ENCODE measurements at regions not wholly inside any gene's neighbourhood (a gene's known extent, or its start where the extent isn't known, plus 50 kb on each side); places are given as distances from the start of the nearest gene placed in this dataset.

DNA sequence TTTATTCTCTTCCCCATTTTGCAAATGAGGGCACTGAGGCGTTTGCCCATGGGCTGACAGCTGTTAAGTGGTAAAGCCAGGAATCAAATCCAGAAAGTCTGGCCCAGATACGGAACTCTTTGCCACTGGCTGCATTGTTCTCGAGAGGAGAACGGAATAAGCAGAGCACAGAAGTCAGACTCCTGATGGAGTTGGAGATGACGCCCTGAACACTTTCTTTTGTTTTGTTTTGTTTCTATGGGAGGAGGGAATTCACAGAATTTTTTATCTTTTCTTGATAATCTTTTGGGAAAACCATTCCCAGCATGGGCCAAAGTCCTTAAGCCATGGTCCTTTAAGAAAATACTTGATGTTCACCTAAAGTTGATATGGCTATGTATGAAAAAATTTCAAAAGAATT, 322.2 kb downstream of the RDH14 start:
- no peak for TF ChIP-seq GATA2 (IDR thresholded peaks at IDR 0.05; ENCODE audit: low read depth, low read length)
- TF ChIP-seq GATA3 (IDR thresholded peaks at IDR 0.05; ENCODE audit: low read depth, low read length), result no peak

GRCh38 chr2:18237298-18237697, 323.2 kb downstream of the RDH14 start:
- no peak for TF ChIP-seq GATA2 (IDR thresholded peaks at IDR 0.05; ENCODE audit: low read depth, low read length)
- TF ChIP-seq GATA3 (IDR thresholded peaks at IDR 0.05; ENCODE audit: low read depth, low read length), result no peak

DNA sequence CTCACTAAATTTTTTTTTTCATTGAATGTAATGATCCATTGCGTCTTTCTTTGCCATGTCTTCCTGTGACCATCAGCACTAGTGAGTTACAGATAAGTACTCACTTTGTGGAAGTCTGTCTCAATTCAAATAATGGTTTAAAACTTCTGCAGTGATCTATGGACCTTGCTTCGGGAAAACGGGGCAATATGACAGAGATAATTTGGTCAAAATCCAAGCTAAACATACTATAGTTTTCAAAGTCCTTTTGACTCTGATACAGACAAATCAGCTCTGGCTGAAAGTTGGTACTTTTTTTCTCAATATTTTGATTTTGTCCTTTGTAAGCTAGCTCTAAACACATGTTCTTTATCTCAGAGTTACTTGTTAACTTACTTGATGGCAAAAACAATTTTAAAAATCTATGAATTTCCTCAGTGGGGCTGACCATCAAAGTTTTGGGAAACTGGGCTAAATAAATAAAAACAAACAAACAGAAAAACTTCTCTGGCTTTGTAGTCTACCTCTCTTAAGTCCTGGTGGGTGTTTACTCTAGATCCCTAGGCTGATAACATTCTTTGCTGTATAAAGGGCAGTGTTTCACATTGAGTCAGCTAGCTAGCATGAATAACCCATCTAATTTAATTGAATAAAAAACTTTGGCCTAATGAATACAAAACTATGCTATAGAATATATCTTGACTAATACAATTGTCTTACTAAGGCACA, 327.6 kb downstream of the RDH14 start:
- TF ChIP-seq GATA3 (IDR thresholded peaks at IDR 0.05; ENCODE audit: low read depth, low read length), result 0 out of 2 replicates have a peak, but pooled peaks have one; percentile 38
- TF ChIP-seq GATA2 (IDR thresholded peaks at IDR 0.05; ENCODE audit: low read depth, low read length), result peak; percentile 18; the same call in 1 of the 2 replicates

DNA sequence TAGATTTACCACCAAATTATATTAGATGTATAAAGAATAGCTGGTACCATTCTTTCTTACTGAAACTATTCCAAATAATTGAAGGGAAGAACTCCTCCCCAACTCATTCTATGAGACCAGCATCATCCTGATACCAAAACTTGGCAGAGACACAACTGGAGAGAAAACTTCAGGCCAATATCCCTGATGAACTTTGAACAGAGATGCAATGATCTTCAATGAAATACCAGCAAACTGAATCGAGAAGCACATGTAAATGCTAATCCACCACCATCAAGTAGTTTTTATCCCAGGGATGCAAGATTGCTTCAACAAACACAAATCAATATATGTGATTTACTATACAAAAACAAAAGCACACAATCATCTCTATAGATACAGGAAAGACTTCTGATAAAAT, 329.8 kb downstream of the RDH14 start:
- TF ChIP-seq GATA3 (IDR thresholded peaks at IDR 0.05; ENCODE audit: low read depth, low read length) (no peak), GATA2 (IDR thresholded peaks at IDR 0.05; ENCODE audit: low read depth, low read length) (no peak)

GRCh38 chr2:18219676-18220075, 340.8 kb downstream of the RDH14 start:
- no peak for TF ChIP-seq GATA2 (IDR thresholded peaks at IDR 0.05; ENCODE audit: low read depth, low read length)
- no peak for TF ChIP-seq GATA3 (IDR thresholded peaks at IDR 0.05; ENCODE audit: low read depth, low read length)

DNA sequence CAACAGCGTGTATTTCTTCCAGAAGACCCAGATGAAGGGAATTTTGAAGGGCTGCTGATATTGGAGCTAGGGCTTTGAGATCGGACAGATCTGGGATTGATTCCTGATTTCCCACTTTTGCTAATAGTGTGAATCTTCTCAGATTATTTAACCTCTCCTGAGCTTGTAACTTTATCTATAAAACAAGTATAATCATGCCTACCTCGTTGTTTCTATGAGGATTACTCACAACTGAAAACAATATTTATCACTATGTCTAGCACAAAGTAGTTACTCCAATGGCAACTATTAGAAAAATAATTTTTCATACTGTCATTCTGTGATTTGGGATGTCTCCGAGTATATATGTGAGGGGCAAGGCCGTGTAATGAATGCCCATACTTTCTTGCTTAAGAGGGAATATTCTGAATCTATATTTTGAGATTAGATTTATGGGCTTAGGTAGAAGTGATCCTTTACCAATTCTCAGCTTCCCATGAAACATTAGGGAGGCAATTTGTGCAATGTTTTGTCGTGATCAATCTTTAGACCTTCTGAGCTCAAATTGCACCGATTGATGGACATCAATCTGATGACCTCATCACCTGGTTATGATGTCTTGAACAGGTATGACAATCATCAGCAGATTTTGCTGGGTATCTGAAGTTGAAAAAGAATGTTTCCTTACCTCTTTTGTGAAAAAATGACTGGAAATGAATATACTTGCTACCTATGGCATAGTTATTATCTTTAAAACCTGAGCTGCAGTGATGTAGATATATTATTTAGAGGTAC, 339.9 kb downstream of the KCNS3 start:
- TF ChIP-seq GATA3 (IDR thresholded peaks at IDR 0.05; ENCODE audit: low read depth, low read length) (no peak), GATA2 (IDR thresholded peaks at IDR 0.05; ENCODE audit: low read depth, low read length) (no peak)

DNA sequence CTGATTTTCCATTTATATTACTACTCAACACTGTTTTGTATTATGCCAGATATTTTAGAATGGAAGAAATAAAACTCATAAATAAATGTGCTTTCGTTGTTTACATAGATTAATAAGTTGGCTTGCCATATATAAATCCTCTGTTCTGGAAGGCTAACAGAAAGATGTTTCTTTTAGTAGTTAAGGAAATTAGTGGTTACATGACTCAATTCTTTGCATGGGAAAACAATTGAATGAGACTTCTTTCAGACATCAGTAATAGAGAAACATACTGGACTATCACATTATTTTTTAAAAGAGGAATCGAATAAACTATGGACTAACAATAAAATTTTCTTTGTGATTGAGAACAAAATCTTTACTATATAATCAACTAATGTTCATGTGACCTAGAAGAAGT, 336.5 kb downstream of the KCNS3 start:
- TF ChIP-seq GATA3 (IDR thresholded peaks at IDR 0.05; ENCODE audit: low read depth, low read length), result no peak
- no peak for TF ChIP-seq GATA2 (IDR thresholded peaks at IDR 0.05; ENCODE audit: low read depth, low read length)

- TF ChIP-seq GATA2 (IDR thresholded peaks at IDR 0.05; ENCODE audit: low read depth, low read length), result no peak
- no peak for TF ChIP-seq GATA3 (IDR thresholded peaks at IDR 0.05; ENCODE audit: low read depth, low read length)
These were observed 335.5 kb downstream of the KCNS3 start for GRCh38 chr2:18213986-18214385.

- no peak for TF ChIP-seq GATA3 (IDR thresholded peaks at IDR 0.05; ENCODE audit: low read depth, low read length)
- no peak; the same call in 1 of the 2 replicates for TF ChIP-seq GATA2 (IDR thresholded peaks at IDR 0.05; ENCODE audit: low read depth, low read length)
These were observed 331.6 kb downstream of the KCNS3 start for GRCh38 chr2:18209934-18210639.

DNA sequence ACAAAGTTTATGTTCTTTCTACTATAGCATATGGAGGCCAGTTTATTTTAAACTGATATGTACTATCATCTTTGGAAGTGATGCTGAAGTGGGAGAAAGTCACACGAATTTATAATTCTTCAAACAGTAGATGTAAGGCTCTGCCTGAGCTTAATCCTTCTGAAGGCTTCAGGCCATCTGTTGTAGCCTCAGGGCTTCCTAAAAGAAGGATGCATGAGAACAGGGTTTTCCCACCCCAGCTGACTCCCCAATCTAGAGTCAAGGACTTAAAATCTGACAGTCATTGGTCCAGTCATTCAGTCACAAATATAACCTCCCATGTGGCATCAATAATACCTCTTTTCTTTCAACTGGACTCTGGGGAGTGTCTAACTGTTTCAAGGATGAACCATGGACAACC, 330.5 kb downstream of the KCNS3 start:
- TF ChIP-seq GATA3 (IDR thresholded peaks at IDR 0.05; ENCODE audit: low read depth, low read length) (no peak), GATA2 (IDR thresholded peaks at IDR 0.05; ENCODE audit: low read depth, low read length) (no peak)

GRCh38 chr2:18200771-18201170, 322.3 kb downstream of the KCNS3 start:
- TF ChIP-seq GATA2 (IDR thresholded peaks at IDR 0.05; ENCODE audit: low read depth, low read length) (no peak), GATA3 (IDR thresholded peaks at IDR 0.05; ENCODE audit: low read depth, low read length) (no peak)

GRCh38 chr2:18198677-18199076, 320.2 kb downstream of the KCNS3 start:
- TF ChIP-seq GATA3 (IDR thresholded peaks at IDR 0.05; ENCODE audit: low read depth, low read length) (no peak), GATA2 (IDR thresholded peaks at IDR 0.05; ENCODE audit: low read depth, low read length) (no peak)

GRCh38 chr2:18194161-18194560, 315.7 kb downstream of the KCNS3 start:
- TF ChIP-seq GATA3 (IDR thresholded peaks at IDR 0.05; ENCODE audit: low read depth, low read length) (no peak), GATA2 (IDR thresholded peaks at IDR 0.05; ENCODE audit: low read depth, low read length) (no peak)

GRCh38 chr2:18186816-18187613, 308.5 kb downstream of the KCNS3 start:
- TF ChIP-seq GATA2 (IDR thresholded peaks at IDR 0.05; ENCODE audit: low read depth, low read length) (no peak), GATA3 (IDR thresholded peaks at IDR 0.05; ENCODE audit: low read depth, low read length) (no peak)

Data from SH-SY5Y (cell line).